GM19023 (cell line): ENCODE measurements at regions not wholly inside any gene's neighbourhood (a gene's known extent, or its start where the extent isn't known, plus 50 kb on each side); places are given as distances from the start of the nearest gene placed in this dataset.

Source experiments
- ATAC-seq: cut with Tn5 transposase; IDR thresholded peaks from one replicate; pipeline ENCODE4 v1.9.1; 2021; ENCODE audit warnings: mild to moderate bottlenecking, moderate library complexity; ENCODE audit not compliant: unreplicated experiment

DNA sequence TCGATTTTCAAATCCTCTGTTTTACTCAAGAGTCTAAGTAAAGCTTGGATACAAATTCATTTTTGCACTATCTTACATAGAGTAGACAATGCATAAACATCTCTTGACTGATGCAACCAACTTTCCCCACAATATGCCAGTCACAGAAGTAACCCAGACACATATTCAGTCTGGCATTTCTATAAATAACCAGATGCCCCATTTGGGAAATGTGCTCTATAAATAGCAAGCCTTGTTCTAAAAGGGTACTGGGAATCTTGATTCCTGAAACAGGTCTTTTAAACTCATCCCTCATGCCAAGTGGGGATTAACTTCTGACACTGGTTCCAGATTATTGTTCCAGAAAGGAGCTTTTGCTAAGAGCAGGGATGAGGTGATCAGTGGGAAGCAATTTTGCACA lies 411.7 kb downstream of the EPM2A start:
- ATAC-seq, result no peak

DNA sequence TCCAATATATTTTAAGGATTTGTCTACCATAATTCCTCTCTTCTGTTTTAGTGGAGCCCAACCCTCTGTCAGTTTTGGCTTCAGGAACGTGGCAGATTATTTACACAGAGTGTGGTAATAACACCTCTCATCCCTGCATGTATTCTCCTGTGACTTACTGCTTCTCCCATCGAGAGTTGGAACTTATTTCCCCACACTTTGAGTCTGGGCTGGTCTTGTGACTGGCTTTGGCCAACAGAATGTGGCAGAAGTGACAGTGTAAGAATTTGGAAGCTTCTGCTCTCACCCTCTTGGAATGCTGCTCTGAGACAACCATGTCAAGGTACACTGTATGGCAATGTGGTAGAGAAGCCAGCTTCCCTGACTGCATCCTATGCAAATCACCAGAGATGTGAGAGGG lies 407.7 kb downstream of the EPM2A start:
- ATAC-seq, result no peak

DNA sequence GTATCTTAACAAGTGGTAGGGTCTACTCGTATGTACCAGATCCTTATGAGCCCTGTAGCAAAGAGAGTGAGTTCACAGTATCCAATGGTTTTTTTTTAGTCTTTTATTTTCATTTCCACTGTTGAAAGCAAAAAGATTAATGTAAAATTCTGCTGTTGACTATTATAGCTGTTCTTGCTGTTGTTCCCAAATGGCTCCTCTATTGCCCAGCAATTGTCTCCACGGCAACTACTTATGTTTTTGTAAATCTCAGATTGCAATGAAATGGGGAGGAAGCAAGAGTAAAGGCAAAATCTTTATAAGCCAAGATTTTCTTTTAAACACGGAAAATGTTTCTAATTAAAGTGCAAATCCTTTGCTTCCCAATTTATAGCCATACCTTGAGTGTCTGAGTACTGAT lies 406.1 kb downstream of the EPM2A start:
- ATAC-seq, result no peak

DNA sequence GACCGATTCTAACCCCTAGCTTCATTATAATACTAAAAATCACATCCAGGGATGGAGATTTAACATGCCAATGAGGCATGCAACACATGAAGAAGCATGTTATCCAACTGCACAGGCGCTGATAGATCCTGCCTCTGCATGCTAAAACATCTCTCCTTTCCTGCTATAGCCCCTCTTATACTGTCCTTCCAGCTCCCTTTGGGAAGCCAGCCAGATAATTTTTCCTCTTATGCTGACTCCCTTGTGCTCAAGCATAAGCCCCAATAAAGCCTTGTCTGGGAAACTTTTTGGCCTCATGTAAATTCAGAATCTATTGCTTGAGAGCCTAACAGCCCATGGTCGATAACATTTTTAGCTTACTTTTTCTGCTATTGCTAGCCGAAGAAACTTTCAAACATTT lies 404.3 kb downstream of the EPM2A start:
- no peak for ATAC-seq

DNA sequence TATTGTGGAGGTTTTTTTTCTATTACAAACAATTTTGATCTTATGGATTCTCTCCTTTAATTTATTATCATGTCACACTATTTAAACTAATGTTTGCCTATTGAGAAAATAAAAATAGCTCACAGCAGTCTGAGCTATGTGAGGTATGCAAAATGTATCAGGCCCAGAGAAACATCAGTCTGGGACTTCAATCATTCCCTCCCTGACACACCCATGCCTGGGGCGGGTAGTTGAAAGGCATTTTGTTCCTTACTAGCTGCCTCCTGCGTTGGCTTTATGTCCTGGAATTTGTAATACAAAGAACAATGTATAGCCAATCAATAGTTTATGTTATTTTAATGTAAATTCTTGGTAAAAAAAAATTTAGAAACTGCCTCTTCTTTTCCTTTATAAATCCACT lies 403.3 kb downstream of the EPM2A start:
- ATAC-seq, result no peak

DNA sequence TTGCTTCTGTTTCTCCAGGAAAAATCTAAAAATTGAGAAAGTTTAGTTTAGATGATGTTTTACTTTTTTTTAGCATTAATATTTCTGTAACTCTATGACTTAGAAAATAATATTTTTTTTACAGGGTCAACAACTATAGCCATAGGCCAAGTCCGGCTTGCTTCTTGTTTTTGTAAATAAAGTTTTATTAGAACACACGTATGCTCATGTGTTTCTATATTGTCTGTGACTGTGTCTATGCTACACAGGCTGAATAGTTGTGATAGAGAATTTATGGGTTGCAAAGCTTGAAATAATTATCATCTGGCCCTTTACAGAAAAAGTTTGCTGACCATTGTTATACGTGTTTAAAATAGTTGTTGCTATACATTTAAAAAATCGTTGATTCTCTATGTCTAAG lies 399.2 kb downstream of the EPM2A start:
- no peak for ATAC-seq

DNA sequence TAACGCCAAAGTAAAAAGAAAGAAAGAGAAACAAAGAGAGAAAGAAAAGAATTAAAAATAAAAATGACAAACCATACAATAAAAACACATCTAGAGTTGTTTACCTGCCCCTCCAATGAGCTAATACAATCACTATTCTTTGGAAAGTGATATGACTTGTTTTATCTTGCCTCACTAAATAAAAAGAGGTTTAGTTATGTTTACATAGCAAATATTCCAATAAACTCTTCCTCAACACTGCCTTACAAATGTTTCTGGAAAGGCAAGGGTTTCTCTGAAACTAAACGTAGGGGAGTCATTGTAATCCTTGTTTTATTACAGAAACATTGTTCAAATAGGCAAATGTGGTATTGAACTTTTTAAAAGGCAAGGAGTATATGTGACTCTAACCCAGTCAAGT lies 396.2 kb downstream of the EPM2A start:
- no peak for ATAC-seq

DNA sequence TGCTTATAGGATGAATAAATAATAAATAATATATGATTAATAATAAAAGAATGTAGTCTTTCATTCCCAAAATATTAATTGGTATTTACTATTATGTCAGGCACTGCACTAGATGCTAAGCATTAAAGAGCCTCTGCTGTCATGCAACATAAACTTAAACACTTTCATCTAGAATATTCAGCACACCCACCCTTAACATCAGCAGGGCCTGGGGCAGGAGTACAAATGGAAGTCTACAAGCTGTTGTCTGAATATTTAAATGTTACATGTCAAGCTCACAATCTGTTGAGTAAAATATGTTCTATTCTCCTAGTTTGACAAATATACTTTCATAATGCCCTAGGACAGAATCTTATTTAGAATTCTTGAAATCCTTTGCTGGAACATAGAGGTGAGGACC lies 395.1 kb downstream of the EPM2A start:
- ATAC-seq, result no peak

DNA sequence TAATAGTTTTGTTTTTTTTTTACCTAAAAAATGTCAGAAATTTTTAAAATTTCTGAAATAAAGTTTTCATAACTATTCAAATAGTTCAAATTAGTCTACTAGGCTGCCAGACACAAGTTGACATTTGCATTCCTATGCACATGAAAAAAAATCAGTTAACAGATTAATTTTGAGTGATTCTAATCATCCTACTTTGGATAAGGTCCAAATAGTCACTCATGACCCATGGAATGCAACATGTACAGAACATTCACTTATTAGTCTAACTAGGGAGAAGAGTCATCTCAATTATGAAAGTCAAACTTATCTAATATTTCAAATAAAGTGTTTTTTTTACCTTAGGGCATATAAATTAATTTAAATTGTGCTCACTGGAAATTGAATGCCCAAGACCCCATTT lies 390.2 kb downstream of the EPM2A start:
- ATAC-seq, result no peak

DNA sequence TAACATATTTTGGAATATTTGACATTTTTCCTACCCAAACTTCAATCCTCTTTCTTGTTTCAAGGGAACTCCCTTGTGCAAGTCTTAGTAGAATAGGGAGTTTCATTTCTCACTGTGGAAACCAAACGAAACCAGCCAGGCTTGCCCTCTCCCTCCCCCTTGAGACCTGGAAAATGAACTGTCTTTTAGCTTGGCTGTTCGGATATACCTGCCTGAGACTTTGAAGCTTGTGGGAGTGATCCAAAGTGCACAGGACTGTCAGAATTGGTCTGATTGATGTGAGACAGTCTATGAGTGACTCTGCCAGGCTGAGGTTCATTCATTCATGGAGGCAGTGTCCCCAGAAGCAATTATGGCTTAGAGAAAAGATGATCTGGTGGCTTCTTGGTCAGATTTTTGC lies 388.1 kb downstream of the EPM2A start:
- no peak for ATAC-seq

DNA sequence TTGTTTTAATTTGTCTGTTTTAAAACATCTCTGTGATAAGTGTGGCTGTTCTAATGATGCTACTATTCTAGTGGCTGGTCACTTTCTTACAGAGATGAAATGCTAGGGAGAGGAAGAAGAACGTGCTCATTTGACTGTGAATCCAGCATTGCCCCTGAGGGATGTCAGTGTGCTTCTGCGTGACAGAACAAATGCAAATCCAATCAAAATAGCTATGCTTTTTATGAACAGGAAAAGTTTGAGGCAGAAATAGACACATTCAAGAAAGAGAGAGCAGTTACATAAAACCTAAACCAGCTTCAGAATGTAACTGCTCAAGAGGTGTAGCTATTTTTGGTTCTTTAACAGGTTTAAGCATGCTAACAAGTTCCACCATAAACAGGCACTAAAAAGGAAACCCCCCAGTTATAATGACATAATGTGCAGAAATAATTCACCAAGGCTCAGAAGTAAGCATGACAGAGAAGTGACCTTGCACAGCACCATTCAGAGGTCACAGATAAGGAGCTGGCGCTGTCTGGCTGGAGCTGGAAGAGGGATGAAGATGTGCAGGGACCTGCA lies 385.3 kb downstream of the EPM2A start:
- peak; percentile 75 for ATAC-seq

DNA sequence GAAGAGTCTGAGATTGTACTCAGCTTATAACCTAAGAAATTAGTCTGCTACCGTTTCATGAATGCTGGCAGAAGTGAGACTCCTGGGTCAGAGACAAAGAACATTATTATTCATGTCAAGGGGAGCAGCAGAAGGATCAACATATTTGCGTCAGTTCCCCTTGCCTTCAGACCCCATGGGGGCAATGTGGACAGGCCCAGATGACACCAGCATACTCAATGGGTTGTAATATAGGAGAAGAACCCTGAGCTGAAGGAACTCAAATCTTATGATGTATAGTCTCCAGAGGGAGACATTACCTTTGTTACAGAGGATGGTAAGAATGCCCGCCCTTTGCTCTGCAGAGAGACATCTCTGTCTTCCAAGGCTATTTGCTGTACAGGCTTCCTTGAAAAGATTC lies 384.4 kb downstream of the EPM2A start:
- ATAC-seq, result no peak

DNA sequence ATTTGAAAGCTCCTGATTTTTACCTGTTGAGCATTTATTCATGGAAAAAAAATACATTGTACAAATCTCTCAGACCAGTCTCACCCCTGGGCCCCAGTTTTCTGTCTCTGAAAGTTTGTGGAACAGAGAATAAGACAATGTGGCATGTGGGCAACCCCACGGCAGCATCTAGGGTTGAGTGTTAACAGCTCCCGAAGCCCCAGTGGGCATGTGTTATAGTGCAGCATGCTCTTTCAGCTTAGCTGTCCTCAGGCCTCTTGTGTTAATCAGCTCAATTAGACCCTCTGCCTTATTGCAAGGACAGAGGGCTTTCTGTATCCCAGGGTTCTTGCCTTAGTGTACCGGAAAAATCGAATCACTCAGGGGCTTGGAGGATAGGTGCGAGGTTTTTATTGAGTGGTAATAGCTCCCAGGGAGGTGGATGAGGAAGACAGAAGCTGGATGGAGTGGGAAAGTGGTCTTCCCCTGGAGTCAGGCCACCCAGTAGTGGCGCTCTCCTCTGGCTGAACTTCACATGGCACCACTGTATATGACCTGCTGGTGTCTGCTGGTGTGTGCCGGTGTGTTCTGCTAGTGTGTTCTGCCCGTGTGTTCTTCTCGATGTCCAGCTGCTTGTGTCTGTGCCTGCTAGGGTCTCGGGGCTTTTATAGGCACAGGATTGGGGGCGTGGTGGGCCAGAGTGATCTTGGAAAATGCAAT lies 382.8 kb downstream of the EPM2A start:
- ATAC-seq, result no peak

DNA sequence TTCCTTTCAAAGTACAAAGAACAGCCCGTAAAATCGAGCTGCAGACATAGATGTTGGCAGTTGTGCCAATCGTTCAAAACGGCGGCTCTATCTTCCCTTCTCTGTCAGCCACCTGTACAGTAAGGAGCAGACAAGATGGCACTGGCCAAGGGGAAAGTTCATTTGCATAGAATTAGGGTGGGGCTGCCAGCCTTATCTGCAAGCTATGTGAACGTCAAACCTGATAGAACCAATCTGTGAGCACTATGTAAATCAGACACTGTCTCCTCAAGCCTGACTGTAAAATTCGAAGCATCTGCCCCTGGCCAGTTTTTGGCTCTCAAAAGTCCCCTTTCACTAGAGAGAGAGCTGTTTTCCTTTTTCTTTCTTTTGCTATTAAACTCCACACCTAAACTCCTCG lies 374.5 kb downstream of the EPM2A start:
- no peak for ATAC-seq

DNA sequence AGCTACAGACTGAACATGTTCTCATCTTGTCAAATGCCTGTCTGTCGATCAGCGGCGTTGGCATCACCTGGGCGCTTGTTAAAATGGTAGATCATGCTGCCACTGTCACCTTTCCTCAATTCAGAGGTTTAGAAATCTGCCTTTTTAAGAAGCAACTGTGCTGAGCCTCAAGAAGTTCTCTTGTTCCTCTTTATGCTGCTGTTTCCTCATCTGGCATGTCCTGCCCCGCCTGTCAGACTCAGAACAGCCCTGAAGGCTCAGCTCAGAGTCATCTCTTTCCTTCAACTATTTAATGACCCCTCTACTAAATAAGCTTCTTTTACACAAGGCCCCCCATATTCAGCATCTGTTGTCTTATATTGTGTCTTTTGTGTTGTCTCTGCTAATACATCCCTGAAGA lies 368.2 kb downstream of the EPM2A start:
- ATAC-seq, result no peak

DNA sequence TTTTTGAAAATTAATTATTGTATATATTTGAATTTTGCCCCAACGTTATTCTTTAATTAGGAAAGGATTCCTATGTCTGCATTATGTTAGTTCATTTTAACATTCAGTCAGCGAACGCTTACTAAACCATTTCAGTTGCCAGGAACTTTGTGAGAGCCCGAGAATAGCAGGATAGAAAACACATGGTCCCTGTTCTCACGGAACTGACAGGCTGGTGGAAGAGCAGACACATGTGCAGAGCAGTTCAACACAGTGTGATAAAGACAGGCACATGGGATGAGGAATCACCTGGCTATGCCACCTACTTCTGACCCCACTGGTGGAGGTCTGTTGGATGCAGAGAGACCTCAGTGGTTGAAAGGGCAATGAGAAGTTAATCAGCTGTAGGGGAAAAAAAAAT lies 367.2 kb downstream of the EPM2A start:
- no peak for ATAC-seq

DNA sequence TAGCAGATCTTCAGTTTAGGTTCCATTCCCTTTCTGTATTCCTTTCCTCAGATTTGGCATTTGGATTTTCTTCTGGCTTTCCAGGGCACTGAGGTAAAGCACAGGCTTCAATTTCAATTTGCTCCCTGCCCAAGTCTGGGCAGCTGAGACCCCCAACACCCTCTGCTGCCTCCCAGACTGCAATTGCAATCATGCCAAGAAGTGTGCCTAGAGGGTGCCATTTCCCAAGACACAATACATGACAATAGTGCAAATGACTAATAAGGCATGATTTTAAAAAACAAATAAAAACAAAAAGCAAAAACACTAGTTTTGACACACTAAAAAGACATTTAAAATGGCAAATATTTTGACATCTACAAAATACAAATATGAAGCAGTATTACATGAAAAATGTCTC lies 364.8 kb downstream of the EPM2A start:
- ATAC-seq, result no peak

DNA sequence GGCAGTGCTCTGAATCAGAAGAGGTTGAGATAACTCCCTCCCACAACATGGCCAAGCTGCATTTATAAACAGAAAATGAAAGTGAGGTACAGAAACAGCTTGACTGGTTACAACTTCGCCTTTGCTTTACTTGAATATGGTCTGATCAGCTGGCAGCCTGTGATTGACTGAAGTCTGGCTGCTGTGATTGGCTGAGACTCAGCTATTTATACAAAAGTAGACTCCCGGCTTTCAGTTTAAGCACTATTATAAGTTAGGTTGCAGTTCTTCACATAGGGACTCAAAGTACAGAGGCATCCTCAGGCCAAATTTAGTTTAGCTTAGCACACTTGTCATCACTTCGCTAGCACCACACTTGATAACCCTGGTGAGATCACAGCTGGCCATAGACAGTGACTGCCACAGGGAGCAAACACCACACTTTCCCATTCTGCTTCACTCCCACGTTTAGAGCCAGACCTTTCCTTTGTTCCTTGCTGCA lies 362.6 kb downstream of the EPM2A start:
- ATAC-seq, result peak; percentile 97

DNA sequence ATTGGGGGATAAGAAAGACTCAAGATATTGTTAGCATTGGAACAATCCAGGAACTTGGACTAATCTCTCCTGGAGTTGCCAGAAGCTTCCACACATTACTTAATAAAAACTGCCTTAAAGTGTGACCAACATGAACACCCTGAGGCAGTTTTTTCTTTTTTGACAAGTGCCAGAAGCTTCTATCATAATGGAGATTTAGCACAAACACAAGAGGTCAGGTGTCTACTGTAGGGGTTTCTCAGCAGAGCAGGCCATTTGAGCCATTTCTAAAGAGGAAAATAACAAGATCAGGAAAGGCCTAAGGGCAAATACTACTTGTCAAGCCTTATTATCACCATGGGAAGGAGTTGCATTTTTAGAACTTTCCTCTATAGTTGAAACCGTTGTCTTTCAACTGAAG lies 361.5 kb downstream of the EPM2A start:
- ATAC-seq, result no peak

DNA sequence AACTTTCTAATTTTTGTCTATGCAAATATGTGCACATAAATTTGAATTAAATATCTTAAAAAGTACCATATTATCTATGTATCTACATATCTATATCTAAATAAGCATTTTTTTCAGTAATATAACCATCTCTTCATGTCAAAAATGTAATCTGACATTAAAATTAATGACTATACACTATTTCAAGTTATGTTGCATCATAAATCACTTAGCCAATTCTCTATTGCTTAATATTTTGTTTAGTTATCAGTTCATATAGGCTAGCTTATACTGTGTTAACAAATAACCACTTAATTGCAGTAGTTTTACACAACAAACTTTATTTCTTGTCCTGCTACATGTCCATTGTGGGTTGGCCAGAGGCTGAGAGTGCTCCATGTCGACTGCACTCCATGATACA lies 360.8 kb downstream of the EPM2A start:
- ATAC-seq, result no peak

DNA sequence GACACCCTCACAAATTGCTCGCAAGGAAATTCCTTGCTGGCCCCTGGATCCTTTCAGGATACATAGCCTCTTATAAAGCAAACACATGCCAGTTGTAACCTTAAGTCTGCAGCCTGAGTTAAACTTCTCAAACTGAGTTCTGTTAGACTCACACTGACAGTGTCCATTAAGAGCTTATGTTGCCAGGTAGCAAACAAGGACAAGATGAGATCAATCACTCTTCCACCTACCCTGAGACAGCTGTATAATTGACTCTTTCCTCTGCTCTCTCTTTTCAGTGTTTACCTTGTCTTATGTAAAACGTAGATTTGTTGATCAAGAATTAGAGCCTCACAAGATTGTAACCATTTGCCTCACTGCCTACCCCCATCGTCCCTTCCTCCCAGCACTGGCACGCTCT lies 359.8 kb downstream of the EPM2A start:
- no peak for ATAC-seq

DNA sequence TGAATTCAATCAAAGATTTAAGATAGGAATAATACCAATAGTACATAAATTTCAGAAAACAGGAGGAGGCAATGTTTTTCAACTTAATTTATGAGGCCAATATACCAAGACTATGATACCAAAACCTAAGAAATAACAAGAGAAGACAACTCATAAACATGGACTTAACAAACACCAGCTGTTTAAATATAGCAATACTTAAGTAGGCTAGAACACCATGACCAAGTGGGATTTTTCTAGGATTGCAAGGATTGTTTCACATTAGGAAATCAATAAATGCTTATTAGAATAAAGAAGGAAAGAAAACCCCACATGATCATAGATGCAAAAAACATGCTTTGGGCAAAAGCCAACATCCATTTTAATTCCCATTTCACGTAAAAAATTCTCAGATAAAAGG lies 355.1 kb downstream of the EPM2A start:
- ATAC-seq, result no peak

DNA sequence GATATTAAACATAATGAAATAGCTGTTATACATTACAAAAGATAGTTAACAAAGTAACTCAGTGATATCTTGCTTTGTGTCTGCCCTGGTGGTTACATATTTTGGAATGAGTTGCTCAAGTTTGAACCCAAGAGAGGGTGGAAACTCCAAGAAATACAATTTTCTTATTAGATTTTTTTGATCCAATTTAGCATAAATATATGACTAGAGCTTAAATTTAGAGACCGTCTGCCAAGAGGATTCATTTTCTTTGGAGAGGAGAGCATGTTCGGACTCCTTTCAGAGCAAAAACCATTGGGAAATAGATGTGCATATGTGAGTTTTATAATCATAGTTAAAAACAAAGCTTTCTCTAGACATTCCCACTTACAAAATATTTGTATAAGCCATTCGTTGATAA lies 353.4 kb downstream of the EPM2A start:
- ATAC-seq, result no peak
